ENCODE measurements at regions not wholly inside any gene's neighbourhood (a gene's known extent, or its start where the extent isn't known, plus 50 kb on each side); places are given as distances from the start of the nearest gene placed in this dataset.

DNA sequence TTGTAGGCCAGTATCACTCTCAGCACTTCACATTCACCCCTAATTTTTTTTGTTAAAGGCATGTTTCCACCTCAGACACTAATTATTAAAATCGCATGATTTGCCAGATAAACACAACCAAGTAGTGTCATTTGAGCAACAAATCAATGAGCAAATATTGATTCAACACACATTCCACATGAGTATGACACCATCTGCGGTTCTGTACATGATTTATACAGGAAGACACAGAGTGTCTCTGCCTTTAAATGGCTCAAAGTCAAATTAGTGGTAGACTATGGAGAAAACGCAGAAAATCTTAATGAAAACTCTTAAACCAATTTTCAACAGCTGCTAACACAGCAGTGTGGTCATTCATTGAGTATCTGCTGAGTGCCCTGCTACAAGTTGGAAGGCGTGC, 300.2 kb downstream of the SOX4 start:
- DNase-seq = no peak

DNA sequence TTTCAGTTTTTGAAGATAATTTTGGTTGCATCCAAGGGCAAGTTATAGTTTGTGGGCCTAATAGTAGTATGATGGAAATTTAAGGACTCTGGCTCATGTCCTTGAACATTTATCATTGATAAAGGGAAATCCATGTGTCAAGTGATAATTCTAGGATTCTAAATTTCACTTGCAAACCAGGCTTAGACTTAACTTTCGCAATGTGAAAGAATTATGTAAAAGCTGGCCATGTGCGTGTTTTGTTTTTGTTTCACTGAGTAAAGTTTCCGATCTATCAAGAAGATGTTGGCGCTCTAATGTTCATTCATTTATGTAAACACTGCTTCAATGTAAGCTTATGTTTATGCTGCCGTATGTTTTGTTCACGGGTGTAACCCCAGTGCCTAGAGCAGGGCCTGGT, 302.0 kb downstream of the SOX4 start:
- no peak for DNase-seq

DNA sequence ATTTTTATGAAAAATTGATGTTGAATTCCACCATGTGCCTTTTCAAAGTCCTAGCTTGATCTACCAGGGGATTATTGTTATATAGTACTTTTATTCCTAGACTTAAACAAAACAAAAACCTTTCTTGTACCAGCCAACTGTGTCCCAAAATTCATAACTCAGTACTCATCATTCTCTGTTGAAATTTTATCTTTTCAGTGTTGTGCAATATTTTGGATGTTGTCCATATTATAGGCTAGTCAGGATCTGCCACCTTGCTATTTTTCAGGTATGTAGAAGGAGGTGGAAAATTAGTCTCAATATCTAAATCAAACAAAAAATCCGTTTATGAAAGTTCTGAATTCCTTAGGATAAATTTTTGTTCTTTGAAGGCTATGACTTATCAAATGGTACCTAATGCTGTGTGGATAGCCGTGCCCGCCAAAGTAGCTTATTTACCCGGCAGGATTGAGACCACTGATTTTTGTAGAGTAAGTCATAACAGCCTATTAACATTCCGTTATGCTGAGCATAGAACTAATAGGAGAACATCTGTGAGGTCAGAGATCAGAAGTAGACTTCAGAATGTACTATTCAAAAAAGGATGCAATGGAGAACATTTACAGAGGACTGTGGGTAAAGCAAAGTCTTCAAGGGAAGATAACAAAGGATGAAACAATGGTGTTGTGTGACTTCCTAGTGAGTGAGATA, 304.7 kb downstream of the SOX4 start:
- no peak for DNase-seq

DNA sequence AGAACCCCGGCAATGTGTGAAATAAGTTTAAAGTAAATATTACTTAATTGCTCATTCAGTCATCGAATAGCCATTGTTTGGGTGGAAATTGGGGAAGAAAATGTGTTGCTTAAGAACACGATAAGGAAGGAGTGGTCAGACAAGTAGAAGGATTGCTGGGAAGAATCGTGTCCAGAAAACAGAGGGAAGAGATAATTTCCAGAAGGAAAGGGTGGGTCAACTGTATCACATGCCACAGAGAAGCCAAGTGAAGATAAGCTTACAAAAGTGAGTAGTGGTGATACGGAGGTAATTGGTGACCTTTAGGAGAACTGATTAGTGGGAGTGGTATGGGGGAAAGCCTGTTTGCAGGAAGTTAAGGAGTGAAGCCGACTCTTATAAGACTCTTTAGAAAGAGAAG, 306.2 kb downstream of the SOX4 start:
- no peak for DNase-seq

DNA sequence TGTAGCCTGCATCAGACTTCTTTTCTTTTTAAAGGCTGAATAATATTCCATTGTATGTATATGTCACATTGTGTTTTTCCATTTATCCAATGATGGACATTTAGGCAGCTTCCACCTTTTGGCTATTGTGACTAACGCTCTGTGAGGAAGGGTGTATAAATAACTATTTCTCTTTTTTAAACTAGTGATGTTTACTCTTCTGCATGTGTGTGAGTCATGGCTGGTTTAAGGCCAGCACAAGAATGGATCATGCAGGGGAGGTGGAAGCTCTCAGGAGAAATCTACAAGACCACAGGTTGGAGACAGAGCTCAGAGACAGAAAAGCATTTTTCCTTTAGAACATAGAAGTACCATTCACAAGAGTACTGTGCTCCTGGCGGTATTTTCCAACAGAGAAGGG, 307.2 kb downstream of the SOX4 start:
- no peak for DNase-seq

DNA sequence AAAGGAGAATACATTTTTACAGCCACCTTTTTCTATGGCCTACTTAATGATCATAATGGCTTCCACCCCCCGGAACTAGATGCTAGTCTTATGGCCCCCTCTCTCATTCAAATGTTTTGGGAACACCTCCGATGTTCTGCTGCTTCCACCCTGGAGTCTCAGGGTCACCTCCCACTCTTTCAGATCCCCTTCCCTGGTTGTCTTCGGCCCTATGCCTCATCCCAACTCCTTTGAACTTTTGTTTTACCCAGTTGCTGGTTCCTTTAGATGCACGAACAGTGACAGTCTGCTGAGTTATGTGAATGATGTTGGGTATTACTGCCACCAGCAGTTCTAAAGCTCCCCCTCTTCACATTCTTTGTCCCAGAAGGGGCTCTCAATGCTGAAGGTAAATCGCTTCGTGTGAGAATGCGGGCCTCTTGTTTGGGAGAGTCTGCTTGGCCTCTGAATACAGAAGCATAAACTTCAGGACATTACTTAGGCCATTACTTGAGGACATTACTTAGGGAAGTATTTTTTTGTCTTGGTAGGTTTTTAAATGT, 309.1 kb downstream of the SOX4 start:
- no peak for DNase-seq

DNA sequence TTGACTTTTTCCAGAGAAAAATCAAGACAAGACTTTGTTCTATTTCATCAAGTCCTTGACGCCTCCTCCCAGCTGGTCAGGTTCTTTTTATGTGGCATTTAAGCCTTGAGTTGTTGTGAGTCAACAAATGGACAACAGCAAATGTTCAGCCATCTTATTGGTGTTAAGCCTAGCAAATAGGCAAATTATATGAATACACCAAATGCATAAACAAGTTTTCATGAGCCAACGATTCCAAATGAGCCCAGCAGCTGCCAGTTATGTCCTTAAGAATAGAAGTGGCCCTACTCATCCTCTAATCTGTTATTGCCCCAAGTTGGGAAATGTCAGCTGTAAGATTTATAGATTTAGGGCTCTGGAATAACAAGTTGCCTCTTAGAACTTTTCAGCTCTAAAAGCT, 312.0 kb downstream of the SOX4 start:
- DNase-seq = no peak

DNA sequence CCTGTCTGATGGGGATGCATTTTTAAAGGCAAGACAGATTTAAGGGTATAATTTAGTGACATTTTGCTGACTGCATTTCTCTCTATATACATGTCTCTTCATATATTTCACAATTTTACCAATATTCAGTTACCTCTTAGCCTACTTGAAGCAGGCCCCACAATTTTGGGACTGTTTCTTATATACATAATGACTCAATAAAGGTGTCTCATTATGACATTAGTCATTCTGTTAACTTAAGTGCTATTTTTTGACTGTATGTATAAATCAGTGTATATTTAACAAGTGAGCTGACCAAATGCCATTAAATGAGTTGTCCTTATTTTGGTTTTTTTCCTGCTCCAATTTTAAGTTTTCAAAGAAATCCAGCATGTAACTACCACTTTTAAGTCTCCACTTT, 313.3 kb downstream of the SOX4 start:
- DNase-seq = no peak

DNA sequence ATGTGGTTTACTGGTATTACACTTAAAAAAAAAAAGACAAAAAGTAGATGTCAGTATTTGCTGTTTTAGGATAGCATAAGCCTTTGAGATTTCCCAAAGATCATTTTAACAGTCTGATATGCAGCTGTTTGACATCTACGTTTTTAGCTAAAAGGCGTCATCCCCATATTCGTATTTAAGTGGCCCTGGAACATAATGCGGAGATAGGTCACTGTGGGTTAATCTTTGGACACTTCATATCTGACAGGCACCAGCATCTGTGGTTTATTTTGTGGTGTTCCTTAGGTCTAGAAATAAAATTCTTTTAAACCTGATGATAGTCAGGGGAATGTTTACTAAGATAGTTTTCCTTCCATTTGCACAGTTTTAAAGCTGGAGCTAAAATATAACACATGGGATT, 313.7 kb downstream of the SOX4 start:
- no peak for DNase-seq

DNA sequence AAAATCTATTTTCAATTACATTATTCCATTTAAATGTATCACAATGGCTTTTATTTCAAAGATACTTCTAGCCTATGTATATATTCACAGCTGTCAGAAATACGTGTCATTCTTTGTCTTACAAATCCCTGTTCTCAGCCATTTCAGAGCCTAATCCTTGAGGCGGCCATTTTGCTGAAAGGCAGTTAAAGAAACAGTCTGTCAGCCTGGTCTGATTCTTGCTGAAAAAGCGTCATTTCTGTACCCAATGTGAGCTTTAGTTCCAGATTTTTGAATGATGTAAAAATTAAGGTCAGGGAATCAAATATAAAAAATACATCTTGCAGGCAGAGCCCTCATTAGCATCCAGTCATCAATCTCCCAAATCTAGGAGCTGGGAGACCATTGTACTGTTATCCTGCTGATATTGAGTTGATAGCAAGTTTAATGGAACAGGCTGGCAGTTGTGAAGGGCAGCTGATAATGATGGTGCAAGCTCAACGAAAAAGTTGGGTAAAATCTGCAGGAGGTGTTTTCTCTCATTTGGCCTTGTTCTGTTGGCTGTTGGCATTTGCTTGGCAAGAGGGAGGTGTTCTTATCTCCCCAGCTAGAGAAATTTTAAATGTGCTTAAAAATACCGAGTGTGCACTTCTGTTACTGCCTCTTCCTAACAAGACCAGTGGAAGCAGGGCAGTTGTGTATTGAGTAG, 314.8 kb downstream of the SOX4 start:
- no peak for DNase-seq

DNA sequence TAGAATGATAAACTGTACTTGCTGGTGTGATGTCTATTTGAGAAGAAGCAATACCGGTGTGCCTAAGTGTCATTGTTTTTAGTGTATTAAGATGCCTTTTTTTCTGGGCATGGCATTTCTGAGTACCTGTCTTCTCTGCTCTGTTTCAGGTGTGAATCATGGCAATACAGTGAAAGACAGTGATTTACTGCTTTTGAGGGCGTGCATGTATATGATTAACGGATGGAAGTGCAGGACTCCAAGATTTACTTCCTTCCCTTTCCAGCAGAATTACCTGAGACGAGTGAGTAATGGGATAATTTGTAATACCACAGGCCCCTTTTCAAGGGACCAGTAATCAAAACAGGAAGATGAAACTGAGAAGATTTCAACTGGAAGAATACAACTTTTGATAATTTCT, 315.8 kb downstream of the SOX4 start:
- no peak for DNase-seq

DNA sequence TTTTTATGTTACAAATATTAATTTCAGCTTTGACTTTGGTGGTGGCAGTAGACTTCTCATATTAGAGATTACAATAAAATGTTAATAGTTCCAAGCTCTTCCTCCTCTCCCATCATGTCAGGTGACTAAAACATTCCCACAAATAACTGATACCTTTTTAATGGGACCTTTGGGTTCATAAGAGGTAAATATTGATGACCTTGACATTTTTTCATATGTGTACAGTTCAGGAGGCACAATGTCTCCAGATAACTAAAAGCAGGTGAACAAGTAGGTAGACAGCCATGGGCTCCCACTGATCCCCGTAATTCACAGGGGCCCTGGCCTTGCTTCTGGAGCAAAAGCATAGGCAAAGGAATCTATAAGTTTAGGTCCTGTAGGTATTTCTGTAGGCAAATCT, 317.7 kb downstream of the SOX4 start:
- no peak for DNase-seq

DNA sequence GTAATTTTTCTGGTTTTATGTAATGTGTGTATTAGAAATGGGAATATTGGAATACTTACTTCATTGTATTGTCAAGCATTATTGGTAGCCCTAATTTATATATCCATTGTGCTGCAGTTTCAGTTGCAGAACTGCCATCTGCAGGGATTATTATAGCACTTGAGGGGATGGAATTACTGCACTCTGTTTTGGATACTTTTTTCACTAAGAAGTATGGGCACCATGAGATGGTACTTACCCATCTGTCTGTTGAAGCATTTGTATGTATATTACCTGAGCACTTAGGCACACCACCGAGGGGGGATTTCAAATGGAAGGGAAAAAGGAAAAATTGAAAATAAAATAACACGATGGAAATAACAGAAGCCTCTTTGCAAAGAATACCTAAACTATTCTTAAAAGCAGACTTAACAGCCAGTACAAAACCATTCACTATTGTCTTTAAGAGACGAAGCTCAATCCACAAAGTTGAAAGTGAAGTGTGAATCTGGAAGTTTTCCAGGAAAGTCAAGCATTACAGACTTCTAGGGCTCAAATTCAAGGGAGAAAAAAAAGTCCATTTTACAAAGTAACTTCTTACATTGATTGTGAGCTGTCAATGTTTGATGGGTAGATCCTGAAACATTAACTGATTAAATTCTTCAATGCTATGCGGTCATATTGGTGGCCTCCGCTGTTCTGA, 318.7 kb downstream of the SOX4 start:
- no peak for DNase-seq

DNA sequence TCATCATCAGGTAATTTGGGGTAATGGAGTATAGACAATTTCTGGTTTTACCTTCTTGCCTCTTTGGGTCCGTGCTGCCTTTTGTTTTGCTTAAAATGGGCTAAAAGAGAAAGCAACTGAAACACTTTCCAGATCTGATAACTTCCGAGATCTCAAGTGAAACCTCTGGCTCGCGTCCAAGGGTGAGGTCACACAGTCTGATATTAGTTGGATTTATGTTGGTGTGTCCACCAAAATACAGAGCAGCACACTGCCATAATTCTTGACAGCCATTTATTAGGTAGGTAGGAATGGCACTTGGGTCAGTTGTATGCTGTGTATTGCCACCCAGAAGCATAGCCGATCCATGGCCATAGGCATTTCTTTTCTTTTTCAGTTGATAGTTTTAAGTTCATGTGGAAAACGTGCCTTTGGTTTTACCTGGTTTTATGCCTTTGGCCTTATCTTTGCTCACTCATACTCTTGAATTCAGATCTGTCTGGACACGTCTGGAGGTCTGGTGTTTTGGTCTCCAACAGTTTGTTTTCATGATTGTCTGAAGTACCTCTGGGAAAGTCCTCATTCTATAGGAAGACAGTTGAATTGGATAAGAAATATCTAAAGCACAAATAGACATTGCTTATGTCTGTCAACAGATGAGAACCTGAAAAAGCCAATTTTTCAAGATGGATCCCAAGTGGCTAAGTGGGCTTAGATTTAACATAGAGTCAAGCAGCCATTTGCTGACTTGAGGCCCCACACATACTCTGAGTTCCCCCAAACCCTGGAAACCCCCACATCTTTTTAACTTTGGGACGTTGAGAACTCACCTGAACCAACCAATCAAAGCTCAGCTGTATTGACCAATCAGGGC, 320.8 kb downstream of the SOX4 start:
- peak in 3 of 4 experiments; percentile 3 to 34 (median 7) for DNase-seq

DNA sequence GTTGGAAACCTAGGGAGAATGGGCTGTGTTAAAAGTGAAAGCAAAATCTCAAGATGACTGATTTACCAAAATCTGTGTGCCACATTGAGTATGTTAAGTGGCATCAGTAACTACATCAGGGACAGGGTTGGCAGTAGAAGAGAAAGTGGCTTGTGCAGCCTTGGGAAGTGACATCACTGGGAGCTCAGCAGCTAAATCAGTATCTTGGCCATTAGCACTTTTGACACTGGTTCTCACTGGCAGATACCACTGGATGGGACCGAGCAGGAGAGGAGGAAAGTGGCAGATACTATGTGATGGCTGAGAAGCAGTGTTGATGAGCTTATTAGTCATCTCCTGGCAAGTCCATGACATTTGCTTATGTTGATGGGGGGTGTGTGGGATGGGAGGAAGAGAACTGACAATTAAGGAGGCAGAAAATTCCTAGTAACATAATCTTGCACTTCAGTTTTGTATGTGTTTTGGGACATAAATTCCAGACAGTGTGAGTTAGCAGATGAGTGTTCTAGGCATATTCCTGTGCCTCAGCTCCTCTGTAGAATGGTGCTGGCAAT, 322.2 kb downstream of the SOX4 start:
- no peak for DNase-seq

DNA sequence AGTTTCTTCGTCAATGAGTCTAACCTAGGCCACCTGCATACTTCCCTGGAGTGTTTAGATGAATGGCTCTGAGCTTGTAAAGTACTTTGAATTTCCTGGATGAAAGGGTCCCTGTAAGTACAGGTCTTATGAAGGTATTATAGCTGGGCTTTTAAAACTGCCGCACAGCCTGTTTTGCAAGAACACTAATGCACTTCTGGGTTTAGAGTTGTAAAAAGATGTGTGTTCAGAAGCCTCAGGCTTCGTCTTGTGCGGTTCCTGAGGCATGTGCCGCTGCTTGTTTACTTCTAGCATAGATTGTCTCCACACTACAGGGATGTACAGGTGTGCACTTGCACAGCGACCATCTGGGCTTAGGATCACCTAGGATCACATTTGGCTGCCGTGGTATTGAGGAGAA, 324.5 kb downstream of the SOX4 start:
- DNase-seq = no peak

DNA sequence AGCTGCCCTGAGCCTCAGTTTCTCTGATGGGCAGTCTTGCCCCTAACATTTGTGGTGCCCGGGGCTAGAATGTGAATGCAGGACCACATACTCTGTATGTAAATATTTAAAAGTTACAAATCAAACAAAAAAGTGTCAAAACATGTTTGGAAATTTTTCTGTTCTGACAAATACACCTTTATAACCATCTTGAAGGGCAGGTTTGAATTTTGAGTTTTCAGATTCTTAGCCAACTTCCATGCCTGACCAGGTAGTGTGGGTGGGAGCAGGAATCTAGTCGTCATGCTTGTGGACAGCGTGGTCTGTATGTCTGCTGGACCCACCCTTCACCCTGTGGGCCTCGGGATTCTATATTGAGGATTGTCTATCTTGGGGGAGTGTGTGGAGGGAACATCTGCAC, 325.1 kb downstream of the SOX4 start:
- DNase-seq = no peak

DNA sequence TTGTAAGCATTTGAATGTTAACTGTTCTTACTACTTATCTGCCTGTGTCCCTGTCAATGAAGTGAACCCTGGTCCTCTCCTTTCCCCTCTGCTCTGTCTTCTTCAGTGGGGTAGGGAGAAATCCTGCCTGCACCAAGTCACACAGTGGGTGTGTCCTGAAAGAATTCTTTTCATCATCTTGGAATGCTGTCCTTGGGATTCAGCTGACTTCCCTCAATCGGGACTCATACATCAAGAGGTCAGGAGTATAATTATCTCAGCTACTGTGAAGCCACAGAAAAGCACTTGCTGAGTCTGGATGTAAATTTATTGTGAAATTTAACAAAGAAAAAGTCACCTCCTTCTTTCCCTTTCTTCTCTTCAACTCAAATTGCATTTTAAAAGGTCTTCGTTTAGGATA, 328.5 kb downstream of the SOX4 start:
- DNase-seq = no peak

DNA sequence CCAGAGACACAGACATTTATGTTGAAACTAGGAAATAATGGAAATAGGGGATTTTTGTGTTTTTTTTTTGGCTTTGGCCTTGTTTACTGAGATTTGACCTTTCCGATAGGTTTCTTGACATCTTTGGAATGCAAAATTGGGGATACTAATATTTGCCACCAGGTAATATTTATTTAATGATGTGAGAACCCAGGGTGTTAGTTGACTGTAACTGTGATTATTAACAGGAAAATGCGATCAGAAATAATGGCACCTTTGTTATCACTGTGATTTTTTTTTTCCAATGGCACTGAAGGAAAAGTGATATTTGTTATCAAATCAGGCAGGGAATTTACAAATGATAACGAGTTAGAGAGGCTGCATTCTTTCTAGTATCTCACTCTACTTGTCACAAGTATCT, 330.5 kb downstream of the SOX4 start:
- no peak for DNase-seq

DNA sequence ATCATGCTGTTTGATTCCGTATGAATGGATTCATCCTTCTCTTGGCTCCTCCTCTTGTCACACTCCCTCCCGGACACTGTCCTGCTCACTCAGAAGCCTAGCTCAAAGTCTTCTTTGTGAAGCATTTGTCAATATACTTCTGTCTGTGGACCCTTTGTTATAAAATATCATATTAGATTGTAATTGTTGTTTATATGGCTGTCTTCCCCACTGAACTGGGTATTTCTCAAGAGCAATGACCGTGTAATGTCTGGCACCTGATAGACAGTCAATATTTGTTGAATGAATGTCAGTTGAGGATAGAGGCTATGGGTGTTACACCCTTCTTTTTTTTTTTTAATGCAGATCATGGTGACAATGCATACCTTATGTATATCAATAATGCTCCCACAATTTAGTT, 335.3 kb downstream of the SOX4 start:
- DNase-seq = no peak

DNA sequence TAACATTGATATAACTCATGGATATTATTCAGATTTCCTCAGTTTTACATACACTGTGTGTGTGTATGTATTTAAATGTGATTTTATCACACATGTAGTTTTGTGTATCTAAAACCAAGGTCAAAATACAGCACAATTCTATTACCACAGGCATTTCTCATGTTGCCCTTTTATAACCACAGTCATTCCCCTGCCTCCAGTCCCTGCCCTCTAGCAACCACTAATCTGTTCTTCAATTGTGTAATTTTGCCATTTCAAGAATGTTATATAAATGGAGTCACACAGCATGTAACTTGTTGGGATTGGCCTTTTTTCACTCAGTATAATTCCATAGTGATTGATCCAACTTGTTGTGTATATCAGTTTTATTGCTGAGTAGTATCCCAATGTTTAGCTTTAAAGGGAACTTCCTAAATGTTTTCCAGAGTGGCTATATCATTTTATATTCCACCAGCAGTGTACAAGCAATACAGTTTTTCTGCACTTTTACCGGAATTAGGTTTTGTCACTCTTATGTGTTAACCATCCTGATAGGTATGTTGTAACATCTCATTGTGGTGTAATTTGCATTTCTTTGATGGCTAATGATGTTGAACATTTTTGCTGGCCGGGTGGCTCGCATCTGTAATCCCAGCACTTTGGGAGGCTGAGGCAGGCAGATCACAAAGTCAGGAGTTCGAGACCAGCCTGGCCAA, 338.2 kb downstream of the SOX4 start:
- no peak for DNase-seq

DNA sequence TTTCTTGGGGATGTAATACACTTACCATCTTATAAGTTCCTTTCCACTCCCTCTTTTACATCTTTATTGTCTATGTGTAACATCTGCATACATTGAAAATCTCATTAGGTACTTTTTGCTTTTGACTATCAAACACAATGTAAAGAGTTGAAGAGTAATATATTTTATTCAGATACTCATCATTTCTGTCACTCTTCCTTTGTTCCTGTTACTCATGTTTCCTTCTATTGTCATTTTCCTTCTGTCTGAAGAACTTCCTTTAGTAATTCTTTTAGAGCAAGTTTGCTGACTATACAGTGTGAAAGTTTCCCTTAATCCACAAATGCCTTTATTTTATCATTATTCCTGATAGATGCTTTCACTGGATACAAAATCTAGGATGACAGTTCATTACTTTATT, 339.8 kb downstream of the SOX4 start:
- DNase-seq = no peak
